NCI-H748 treated with DMSO at 0.1 percent for 48 hours (cell line): ENCODE measurements at regions not wholly inside any gene's neighbourhood (a gene's known extent, or its start where the extent isn't known, plus 50 kb on each side); places are given as distances from the start of the nearest gene placed in this dataset.
"Not testable (repeated sequence)": the region's sequence is repeated elsewhere in the genome, so short reads cannot be mapped to it uniquely, and the experiment has no call there.

Source experiments
- DNase-seq: peaks from one replicate; lab custom pipeline; 2025; lab: John Stamatoyannopoulos, UW

DNA sequence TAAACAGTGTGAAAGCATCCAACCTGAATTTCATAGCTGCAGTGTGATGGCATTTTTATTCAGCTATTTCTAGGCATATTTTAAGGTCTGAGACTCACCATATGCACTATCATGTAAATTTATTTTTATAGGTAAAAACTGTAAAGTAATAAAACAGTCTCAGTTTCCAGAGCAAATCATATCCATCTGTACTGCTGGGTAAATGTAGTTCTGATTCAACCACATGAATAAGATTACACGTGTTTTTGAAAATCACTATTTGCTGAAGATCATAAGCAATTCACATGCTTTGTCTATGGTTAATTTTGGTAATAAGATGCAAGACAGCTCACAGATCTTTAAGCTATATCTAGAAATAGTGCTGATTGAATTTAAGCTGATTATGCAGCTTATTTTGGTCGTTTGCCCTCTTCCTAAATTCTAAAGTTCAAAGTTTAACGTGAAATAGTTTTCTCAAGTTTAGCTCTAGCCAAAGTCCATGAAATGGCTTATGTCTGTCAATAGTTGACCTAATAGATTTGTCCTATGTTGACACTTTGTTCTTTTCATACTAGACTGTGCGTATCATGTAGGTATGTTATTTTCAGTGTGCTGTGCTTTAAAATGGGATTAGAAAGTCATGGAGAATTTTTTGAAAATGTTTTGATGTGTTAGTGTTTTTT is 489.0 kb downstream of the USP25 start:
- no peak for DNase-seq

GRCh38 chr21:16224756-16225155 is 495.0 kb downstream of the USP25 start:
- not testable (repeated sequence) for DNase-seq

- no peak for DNase-seq
These were observed 510.0 kb downstream of the USP25 start for GRCh38 chr21:16239659-16240265.

DNA sequence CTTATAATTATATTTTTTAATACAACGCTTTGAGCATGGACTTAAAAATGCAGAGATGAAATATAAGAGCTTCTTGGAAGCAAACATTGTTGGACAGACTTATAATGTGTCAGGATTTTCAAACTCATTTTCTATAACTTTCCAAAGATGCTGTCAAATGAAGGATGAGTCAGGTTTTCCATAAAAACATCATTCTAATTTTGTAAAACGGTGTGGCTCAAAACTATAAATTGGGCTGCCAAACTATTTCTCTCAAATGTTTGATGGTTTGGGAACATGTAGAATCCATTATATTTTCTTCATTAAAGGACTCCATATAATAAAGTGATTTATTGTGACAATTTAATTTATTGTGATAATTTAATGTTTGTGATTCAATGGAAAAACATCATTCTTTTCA is 511.2 kb downstream of the USP25 start:
- DNase-seq = no peak

DNA sequence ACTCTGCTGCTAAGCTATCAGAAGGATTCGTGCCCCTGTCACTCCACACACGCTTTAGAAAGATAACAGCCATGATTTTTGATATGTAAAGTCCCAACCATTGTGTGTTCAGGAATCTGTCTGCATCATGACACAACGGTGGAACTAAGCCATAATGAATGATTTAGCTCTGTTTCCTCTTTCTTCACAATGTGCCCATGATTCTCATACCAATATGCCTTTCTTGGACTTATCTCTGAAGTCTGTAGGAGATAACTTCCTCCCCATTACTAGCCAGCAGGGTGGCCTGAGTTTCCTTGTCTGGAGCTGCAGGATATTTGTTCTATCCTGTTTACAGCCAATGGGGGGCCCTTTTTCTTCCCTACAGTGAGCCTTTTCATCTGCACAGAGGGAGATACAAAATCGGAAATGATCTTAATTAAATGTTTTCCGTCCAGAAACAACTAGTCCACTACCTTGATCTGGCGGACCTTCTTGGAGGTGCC is 511.7 kb downstream of the USP25 start:
- DNase-seq = no peak

GRCh38 chr21:16243396-16243795 is 513.6 kb downstream of the USP25 start:
- no peak for DNase-seq

- no peak for DNase-seq
These were observed 518.9 kb downstream of the USP25 start for GRCh38 chr21:16248705-16249104.

DNA sequence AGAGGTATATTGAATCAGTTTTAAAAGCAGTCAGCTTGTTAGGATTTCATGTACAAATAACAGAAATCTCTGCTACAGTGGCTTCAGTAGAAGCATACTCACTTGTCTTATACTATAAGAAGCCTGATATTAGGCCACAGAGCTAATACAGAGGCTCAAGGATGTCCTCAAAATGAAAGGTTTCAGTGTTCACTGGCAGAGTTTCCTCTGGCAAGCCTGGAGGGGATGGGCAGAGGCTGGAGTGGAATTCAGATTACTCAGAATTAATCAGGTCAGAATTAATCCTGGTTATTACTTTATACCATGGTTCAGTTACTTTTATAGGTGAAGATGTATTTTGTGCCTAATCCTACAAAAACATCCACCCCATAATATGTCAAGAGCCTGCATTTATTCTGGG is 520.5 kb downstream of the USP25 start:
- no peak for DNase-seq

- no peak for DNase-seq
These were observed 529.2 kb downstream of the USP25 start for GRCh38 chr21:16258844-16259611.

DNA sequence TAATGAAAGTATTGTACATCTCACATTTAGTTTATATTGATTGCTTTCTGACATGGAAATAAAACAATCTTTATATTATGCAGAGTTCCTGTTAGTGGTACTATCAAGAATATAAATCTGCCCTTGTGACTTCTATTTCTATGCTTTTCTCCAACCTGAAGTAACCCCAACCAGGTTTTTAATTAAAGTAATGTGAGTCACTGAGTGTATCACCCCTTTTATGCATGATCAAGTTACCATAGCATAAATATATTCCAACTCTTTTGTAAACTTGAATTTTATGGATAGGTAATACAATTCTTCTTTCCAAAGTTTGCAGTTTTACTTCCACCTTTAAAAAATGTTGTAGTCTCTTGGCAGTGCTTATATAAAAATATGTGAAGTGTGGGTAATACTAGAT is 532.3 kb downstream of the USP25 start:
- no peak for DNase-seq

- no peak for DNase-seq
These were observed 534.5 kb downstream of the USP25 start for GRCh38 chr21:16264319-16264718.

- DNase-seq = no peak
These were observed 539.7 kb downstream of the USP25 start for GRCh38 chr21:16269476-16269875.

- no peak for DNase-seq
These were observed 550.2 kb downstream of the USP25 start for GRCh38 chr21:16279731-16280581.

- DNase-seq = no peak
These were observed 550.9 kb downstream of the USP25 start for GRCh38 chr21:16280686-16281091.

DNA sequence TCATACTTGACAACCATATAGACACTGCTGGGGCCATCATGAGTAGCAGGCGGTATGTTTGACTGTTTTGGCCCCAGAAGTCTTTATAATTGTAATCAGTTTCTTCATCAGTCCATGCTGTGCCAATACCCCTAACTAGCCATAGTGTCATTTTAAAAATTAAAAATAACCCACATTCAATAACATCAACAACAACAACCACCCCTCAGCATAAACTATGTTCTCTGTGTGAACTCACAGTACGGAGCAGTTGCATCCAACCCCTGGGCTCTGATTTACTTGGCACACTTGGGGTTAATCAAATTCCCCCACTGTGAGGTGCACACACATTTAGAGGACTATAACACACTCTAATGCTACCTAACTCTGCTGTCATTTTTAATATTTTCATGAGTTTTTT is 553.7 kb downstream of the USP25 start:
- DNase-seq = no peak

DNA sequence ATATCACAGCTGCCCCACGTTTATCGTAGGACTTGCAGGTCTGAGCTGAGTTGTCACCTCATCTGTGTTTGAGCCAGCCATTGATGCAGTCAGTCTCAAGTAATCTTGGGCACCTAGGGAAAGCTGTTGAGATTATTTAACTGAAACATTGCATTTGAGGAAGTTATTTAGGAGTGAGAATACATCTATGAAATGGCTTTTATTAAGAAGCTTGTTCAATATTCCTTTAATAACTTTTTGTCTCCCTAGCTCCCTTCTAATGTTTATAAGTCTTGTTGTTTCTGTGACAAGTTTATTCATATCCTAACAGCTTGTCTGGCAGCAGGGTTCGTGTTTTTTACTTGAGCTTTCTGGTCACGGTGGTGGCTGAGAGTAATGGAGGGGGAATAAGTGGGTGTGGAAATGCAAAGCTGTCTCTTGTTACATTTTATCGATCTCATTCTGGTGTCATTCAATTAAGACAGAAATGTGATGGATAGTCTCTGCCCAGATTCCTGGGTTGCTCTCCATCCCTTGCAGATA is 555.9 kb downstream of the USP25 start:
- no peak for DNase-seq

GRCh38 chr21:16287046-16287445 is 557.3 kb downstream of the USP25 start:
- DNase-seq = no peak

DNA sequence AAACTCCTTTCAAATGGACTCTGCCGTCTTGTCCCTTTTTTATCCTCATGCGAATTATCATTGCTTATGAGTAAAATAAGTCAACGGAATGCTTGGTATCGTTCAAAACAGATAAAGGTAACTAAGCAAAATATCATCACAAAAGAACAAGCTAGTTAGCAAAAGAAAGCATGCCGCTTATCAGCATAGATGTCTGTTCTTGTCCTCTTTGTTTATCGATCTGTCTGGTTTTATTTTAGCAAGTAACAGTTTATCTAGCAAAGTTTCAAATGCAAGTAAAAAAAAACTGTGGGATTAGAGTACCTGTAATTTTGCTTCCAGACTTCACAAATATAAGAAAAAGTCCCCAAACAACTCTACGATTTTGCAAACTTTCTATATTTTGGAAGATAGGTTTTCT is 561.5 kb downstream of the USP25 start:
- DNase-seq = no peak

DNA sequence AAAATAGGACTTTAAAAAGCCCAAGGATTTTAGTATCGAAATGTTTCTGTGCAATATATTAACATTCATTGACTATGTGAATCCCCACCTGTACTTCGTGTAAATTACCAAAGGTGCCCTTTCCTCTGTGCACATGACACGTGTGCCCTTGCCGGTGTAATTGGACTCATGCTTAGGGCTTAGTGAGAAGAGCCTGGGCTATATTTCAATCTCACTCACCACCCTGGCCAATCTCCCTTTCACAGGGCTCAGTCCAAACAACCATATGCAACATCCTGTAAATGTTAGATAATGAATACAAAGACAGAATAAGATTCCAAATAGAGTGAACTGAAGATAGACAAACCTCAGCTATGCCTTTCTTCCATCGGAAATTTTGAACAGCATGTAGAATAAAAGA is 564.3 kb downstream of the USP25 start:
- no peak for DNase-seq

GRCh38 chr21:16302851-16303282 is 573.1 kb downstream of the USP25 start:
- no peak for DNase-seq

- no peak for DNase-seq
These were observed 574.7 kb downstream of the USP25 start for GRCh38 chr21:16304174-16305095.
